NCI-H2227 (cell line): ENCODE measurements at regions not wholly inside any gene's neighbourhood (a gene's known extent, or its start where the extent isn't known, plus 50 kb on each side); places are given as distances from the start of the nearest gene placed in this dataset.
"Not testable (repeated sequence)": the region's sequence is repeated elsewhere in the genome, so short reads cannot be mapped to it uniquely, and the experiment has no call there.

Experiments used
- DNase-seq: peaks from one replicate; lab custom pipeline; 2025; ENCODE audit not compliant: unreplicated experiment; lab: John Stamatoyannopoulos, UW

- no peak for DNase-seq
Measured at GRCh38 chr9:78938821-78939220, 632.9 kb upstream of the TLE4 start.

- no peak for DNase-seq
Measured at GRCh38 chr9:78939311-78940065, 632.3 kb upstream of the TLE4 start.

GRCh38 chr9:78940121-78940855 lies 631.5 kb upstream of the TLE4 start:
- no peak for DNase-seq

- no peak for DNase-seq
Measured at GRCh38 chr9:78954286-78954685, 617.5 kb upstream of the TLE4 start.

GRCh38 chr9:78958892-78959291 lies 612.9 kb upstream of the TLE4 start:
- no peak for DNase-seq

- DNase-seq: no peak
Measured at GRCh38 chr9:78962156-78962555, 609.6 kb upstream of the TLE4 start.

GRCh38 chr9:78963911-78964310 lies 607.9 kb upstream of the TLE4 start:
- DNase-seq: peak; percentile 63

GRCh38 chr9:78967596-78968217 lies 604.1 kb upstream of the TLE4 start:
- DNase-seq: no peak

- no peak for DNase-seq
Measured at GRCh38 chr9:78970375-78970774, 601.4 kb upstream of the TLE4 start.

- peak; percentile 61 for DNase-seq
Measured at GRCh38 chr9:78971540-78971939, 600.2 kb upstream of the TLE4 start.

GRCh38 chr9:78972303-78972999 lies 599.3 kb upstream of the TLE4 start:
- peak; percentile 88 for DNase-seq

GRCh38 chr9:78973907-78974306 lies 597.9 kb upstream of the TLE4 start:
- DNase-seq: no peak

GRCh38 chr9:78982849-78983248 lies 588.9 kb upstream of the TLE4 start:
- DNase-seq: no peak

- peak; percentile 24 for DNase-seq
Measured at GRCh38 chr9:78985084-78985738, 586.6 kb upstream of the TLE4 start.

- no peak for DNase-seq
Measured at GRCh38 chr9:78986446-78986845, 585.3 kb upstream of the TLE4 start.

GRCh38 chr9:78989031-78989658 lies 582.6 kb upstream of the TLE4 start:
- no peak for DNase-seq

GRCh38 chr9:78994471-78994870 lies 577.3 kb upstream of the TLE4 start:
- DNase-seq: peak; percentile 59

- DNase-seq: not testable (repeated sequence)
Measured at GRCh38 chr9:78994974-78995373, 576.8 kb upstream of the TLE4 start.

- no peak for DNase-seq
Measured at GRCh38 chr9:78997296-78997695, 574.5 kb upstream of the TLE4 start.

- DNase-seq: no peak
Measured at GRCh38 chr9:79000230-79001002, 571.3 kb upstream of the TLE4 start.
